CD14-positive monocyte (primary cell): ENCODE measurements at regions not wholly inside any gene's neighbourhood (a gene's known extent, or its start where the extent isn't known, plus 50 kb on each side); places are given as distances from the start of the nearest gene placed in this dataset.

Source experiments
- DNase-seq, 3 donors: peaks; one replicate each; pipeline ENCODE4 v3.0.0-alpha.2; 2011 to 2022
- H2AFZ ChIP-seq: 2 replicates; pipeline ENCODE4 v1.6.0; 2012; ENCODE audit warnings: mild to moderate bottlenecking, low read depth, low read length, inconsistent platforms; ENCODE audit not compliant: insufficient read depth, poor library complexity, severe bottlenecking
- H3K27ac ChIP-seq, 2 donors: 1 replicate in 1 of 2; 2 replicates in 1 of 2; pipeline ENCODE4 v1.5.1; 2012 to 2013; ENCODE audit warnings: low read length in 2 of 2, control low read depth in 1 of 2, inconsistent platforms in 1 of 2, low read depth in 1 of 2, mild to moderate bottlenecking in 1 of 2
- H3K27me3 ChIP-seq, 2 donors: one replicate each; pipeline versions ENCODE4 v1.6.0 to v1.6.1; 2011 to 2013; ENCODE audit warnings: low read length in 2 of 2; ENCODE audit not compliant: control insufficient read depth in 2 of 2, insufficient read depth in 2 of 2
- H3K36me3 ChIP-seq, 2 donors: replicated peaks in 1 of 2; 1 replicate in 1 of 2; 2 replicates in 1 of 2; pipeline versions ENCODE4 v1.5.1 to v1.6.1; 2012 to 2013; ENCODE audit warnings: low read length in 2 of 2, control low read depth in 1 of 2, inconsistent platforms in 1 of 2, mild to moderate bottlenecking in 1 of 2; ENCODE audit not compliant: insufficient read depth in 2 of 2, control insufficient read depth in 1 of 2
- H3K4me1 ChIP-seq, 2 donors: 1 replicate in 1 of 2; 2 replicates in 1 of 2; pipeline versions ENCODE4 v1.5.1 to v1.6.1; 2012 to 2013; ENCODE audit warnings: low read length in 2 of 2, control low read depth in 1 of 2, inconsistent platforms in 1 of 2, mild to moderate bottlenecking in 1 of 2, moderate library complexity in 1 of 2; ENCODE audit not compliant: insufficient read depth in 2 of 2, control insufficient read depth in 1 of 2
- H3K4me2 ChIP-seq: replicated peaks from 2 replicates; pipeline ENCODE3; 2012; ENCODE audit warnings: low read length, moderate library complexity, mild to moderate bottlenecking; ENCODE audit not compliant: poor library complexity, severe bottlenecking; ENCODE audit errors: extremely low read depth
- H3K4me3 ChIP-seq, 3 experiments: fragments of 200-600 bp in 1 of 3; sonication (generic) in 1 of 3; replicated peaks in 1 of 3; 1 replicate in 2 of 3; 2 replicates in 1 of 3; pipeline ENCODE4 v1.5.1; 2011 to 2013; ENCODE audit warnings: low read length in 3 of 3, mild to moderate bottlenecking in 3 of 3, control low read depth in 2 of 3, low read depth in 2 of 3, inconsistent platforms in 1 of 3, moderate library complexity in 1 of 3
- H3K79me2 ChIP-seq: 2 replicates; pipeline ENCODE4 v1.6.0; 2012; ENCODE audit warnings: mild to moderate bottlenecking, control low read depth, inconsistent platforms, low read length, moderate library complexity; ENCODE audit not compliant: insufficient read depth
- H3K9ac ChIP-seq: 2 replicates; pipeline ENCODE4 v1.6.0; 2017; ENCODE audit warnings: low read length, mild to moderate bottlenecking; ENCODE audit not compliant: insufficient read depth, poor library complexity, severe bottlenecking
- H3K9me3 ChIP-seq, 2 donors: replicated peaks in 1 of 2; 1 replicate in 1 of 2; 2 replicates in 1 of 2; pipeline versions ENCODE4 v1.5.1 to v1.6.1; 2012 to 2013; ENCODE audit warnings: low read length in 2 of 2, control low read depth in 1 of 2; ENCODE audit not compliant: control insufficient read depth in 1 of 2, insufficient read depth in 1 of 2
- H4K20me1 ChIP-seq: 2 replicates; pipeline ENCODE4 v1.6.0; 2012; ENCODE audit warnings: mild to moderate bottlenecking, low read length, control low read depth, moderate library complexity; ENCODE audit not compliant: insufficient read depth
- H3K27ac Mint-ChIP-seq, 7 donors: one replicate each; pipeline ENCODE4 v1.8.0; 2020; ENCODE audit warnings: mild to moderate bottlenecking in 7 of 7, mixed read lengths in 7 of 7, moderate library complexity in 6 of 7, inconsistent platforms in 2 of 7
- H3K27me3 Mint-ChIP-seq, 3 donors: one replicate each; pipeline ENCODE4 v1.8.0; 2021 to 2022; ENCODE audit warnings: low read depth in 3 of 3, mild to moderate bottlenecking in 3 of 3, mixed read lengths in 3 of 3, moderate library complexity in 3 of 3, inconsistent platforms in 1 of 3
- H3K36me3 Mint-ChIP-seq, 2 donors: one replicate each; pipeline ENCODE4 v1.8.0; 2020; ENCODE audit warnings: mixed read lengths in 2 of 2, inconsistent platforms in 1 of 2, mild to moderate bottlenecking in 1 of 2
- H3K4me1 Mint-ChIP-seq: one replicate; pipeline ENCODE4 v1.8.0; 2020; ENCODE audit warnings: mild to moderate bottlenecking, mixed read lengths
- H3K4me3 Mint-ChIP-seq, 2 donors: one replicate each; pipeline ENCODE4 v1.8.0; 2020; ENCODE audit warnings: mild to moderate bottlenecking in 2 of 2, mixed read lengths in 2 of 2, moderate library complexity in 1 of 2
- H3K9me3 Mint-ChIP-seq, 7 donors: one replicate each; pipeline ENCODE4 v1.8.0; 2020 to 2022; ENCODE audit warnings: mixed read lengths in 7 of 7, mild to moderate bottlenecking in 6 of 7, moderate library complexity in 6 of 7, inconsistent platforms in 2 of 7
- CTCF ChIP-seq: fragments of 200-600 bp; IDR thresholded peaks from one replicate; pipeline ENCODE4 v1.8.0; 2022; ENCODE audit warnings: antibody characterized with exemption, mild to moderate bottlenecking
- WGBS: methylation state at CpG from one replicate; pipeline ENCODE4 v1.1.5; 2013; ENCODE audit warnings: missing lambda C conversion rate; ENCODE audit not compliant: insufficient coverage; 5-methylcytosine and 5-hydroxymethylcytosine counted together
- intact Hi-C, 2 donors: fragments of 100-400 bp; cut with micrococcal nuclease; formaldehyde crosslinking; loops; one replicate each; pipeline versions ENCODE4 v1.15.0 to v1.15.1; 2023

GRCh38 chr16:19939553-19939952 is 54.9 kb upstream of the GPRC5B start:
- intact Hi-C loops = no loop called here
- Histone ChIP-seq H3K4me1 (no peaks in the 10 kb centered on the region), H3K27ac (no peak overlapping the region), H3K4me3 (no peak overlapping the region), H3K4me2 (no peak overlapping the region), H3K79me2 (no peaks in the 10 kb centered on the region), H3K27me3 (no peaks in the 10 kb centered on the region), H3K9me3 (no peaks in the 10 kb centered on the region), H4K20me1 (no peaks in the 10 kb centered on the region), H3K9ac (no peak overlapping the region), H3K36me3 (no peaks in the 10 kb centered on the region), H2AFZ (no peak overlapping the region)
- TF ChIP-seq CTCF = no peak
- DNase-seq = no peak
- no peak overlapping the region for H3K27ac Mint-ChIP-seq
- H3K36me3 Mint-ChIP-seq = no peaks in the 10 kb centered on the region
- peaks cover 0 to 7% (median 0%) of the 10 kb centered on the region in 3 donors for H3K27me3 Mint-ChIP-seq
- no peaks in the 10 kb centered on the region for H3K4me1 Mint-ChIP-seq
- peaks cover 0 to 3% (median 0%) of the 10 kb centered on the region in 7 donors for H3K9me3 Mint-ChIP-seq
- H3K4me3 Mint-ChIP-seq = no peak overlapping the region
- 83% methylated on average over 4 of the region's 5 CpGs for WGBS

- Histone ChIP-seq H3K4me3 (no peak overlapping the region), H3K79me2 (no peaks in the 10 kb centered on the region), H3K27me3 (no peaks in the 10 kb centered on the region), H3K9ac (no peak overlapping the region), H3K36me3 (no peaks in the 10 kb centered on the region), H3K27ac (no peak overlapping the region), H3K9me3 (no peaks in the 10 kb centered on the region), H2AFZ (no peak overlapping the region), H4K20me1 (no peaks in the 10 kb centered on the region), H3K4me1 (no peaks in the 10 kb centered on the region), H3K4me2 (no peak overlapping the region)
- TF ChIP-seq CTCF = no peak
- no peaks in the 10 kb centered on the region for H3K36me3 Mint-ChIP-seq
- H3K4me1 Mint-ChIP-seq = no peaks in the 10 kb centered on the region
- no peak overlapping the region for H3K27ac Mint-ChIP-seq
- no peak for DNase-seq
- peaks cover 0 to 7% (median 3%) of the 10 kb centered on the region in 3 donors for H3K27me3 Mint-ChIP-seq
- intact Hi-C loops = no loop called here
- peaks cover 0 to 4% (median 0%) of the 10 kb centered on the region in 7 donors for H3K9me3 Mint-ChIP-seq
- no CpG with 5 or more reads among the region's 3 CpGs for WGBS
- no peak overlapping the region for H3K4me3 Mint-ChIP-seq
Measured at GRCh38 chr16:19938536-19938935, 53.9 kb upstream of the GPRC5B start.
